ENCODE measurements at regions not wholly inside any gene's neighbourhood (a gene's known extent, or its start where the extent isn't known, plus 50 kb on each side); places are given as distances from the start of the nearest gene placed in this dataset.

DNA sequence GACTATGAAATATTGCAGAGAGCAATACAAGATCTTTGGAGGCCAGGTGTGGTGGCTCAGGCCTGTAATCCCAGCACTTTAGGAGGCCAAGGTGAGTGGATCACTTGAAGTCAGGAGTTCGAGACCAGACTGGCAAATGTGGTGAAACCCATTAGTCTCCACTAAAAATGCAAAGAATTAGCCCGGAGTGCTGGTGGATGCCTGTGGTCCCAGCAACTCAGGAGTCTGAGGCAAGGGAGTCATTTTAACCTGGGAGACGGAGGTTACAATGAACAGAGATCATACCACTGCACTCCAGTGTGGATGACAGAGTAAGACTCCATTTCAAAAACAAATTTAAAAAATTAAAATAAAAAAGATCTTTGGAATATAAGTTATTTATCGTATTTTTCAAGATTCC, 76.6 kb downstream of the PRKAB2 start:
- no peaks in the 10 kb centered on the region for H3K4me1 ChIP-seq (ENCODE audit: insufficient read depth, low read length)
- H3K9ac ChIP-seq (ENCODE audit: low read length), result no peak overlapping the region
- peaks cover 2% of the 10 kb centered on the region for H3K27me3 ChIP-seq (ENCODE audit: insufficient read depth, low read length)
- H3K79me2 ChIP-seq (ENCODE audit: insufficient read depth, low read length), result no peaks in the 10 kb centered on the region
- H3K36me3 Mint-ChIP-seq (ENCODE audit: low read depth, unreplicated experiment), result no peaks in the 10 kb centered on the region
- no peaks in the 10 kb centered on the region for H3K9me3 Mint-ChIP-seq (ENCODE audit: unreplicated experiment)
- no peak overlapping the region for H2AFZ ChIP-seq (ENCODE audit: low read depth, low read length)
- H3K9me3 ChIP-seq (ENCODE audit: insufficient read depth, low read depth, low read length), result no peaks in the 10 kb centered on the region
- no peak overlapping the region for H3K4me3 ChIP-seq (ENCODE audit: insufficient read depth, low read depth, low read length)
- H3K27ac ChIP-seq (ENCODE audit: low read depth, low read length), result no peak overlapping the region
- no peaks in the 10 kb centered on the region for H3K27me3 Mint-ChIP-seq (ENCODE audit: low read depth, unreplicated experiment)
- H3K4me3 Mint-ChIP-seq (ENCODE audit: unreplicated experiment), result no peak overlapping the region
- TF ChIP-seq, protein P1, sequence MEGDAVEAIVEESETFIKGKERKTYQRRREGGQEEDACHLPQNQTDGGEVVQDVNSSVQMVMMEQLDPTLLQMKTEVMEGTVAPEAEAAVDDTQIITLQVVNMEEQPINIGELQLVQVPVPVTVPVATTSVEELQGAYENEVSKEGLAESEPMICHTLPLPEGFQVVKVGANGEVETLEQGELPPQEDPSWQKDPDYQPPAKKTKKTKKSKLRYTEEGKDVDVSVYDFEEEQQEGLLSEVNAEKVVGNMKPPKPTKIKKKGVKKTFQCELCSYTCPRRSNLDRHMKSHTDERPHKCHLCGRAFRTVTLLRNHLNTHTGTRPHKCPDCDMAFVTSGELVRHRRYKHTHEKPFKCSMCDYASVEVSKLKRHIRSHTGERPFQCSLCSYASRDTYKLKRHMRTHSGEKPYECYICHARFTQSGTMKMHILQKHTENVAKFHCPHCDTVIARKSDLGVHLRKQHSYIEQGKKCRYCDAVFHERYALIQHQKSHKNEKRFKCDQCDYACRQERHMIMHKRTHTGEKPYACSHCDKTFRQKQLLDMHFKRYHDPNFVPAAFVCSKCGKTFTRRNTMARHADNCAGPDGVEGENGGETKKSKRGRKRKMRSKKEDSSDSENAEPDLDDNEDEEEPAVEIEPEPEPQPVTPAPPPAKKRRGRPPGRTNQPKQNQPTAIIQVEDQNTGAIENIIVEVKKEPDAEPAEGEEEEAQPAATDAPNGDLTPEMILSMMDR (IDR thresholded peaks at IDR 0.05; ENCODE audit: insufficient read depth, low read depth, low read length), result no peak
- TF ChIP-seq EZH2 (IDR thresholded peaks at IDR 0.05; ENCODE audit: insufficient read depth, low read length), result no peak
- no peaks in the 10 kb centered on the region for H3K36me3 ChIP-seq (ENCODE audit: insufficient read depth, low read length)
- H4K20me1 ChIP-seq (ENCODE audit: insufficient read depth, low read length), result no peaks in the 10 kb centered on the region
- no peak overlapping the region for H3K27ac Mint-ChIP-seq (ENCODE audit: unreplicated experiment)
- DNase-seq (ENCODE audit: low read depth), result no peak
- H3K4me1 Mint-ChIP-seq (ENCODE audit: low read depth, unreplicated experiment), result no peaks in the 10 kb centered on the region
- no peak for FAIRE-seq
- no peak overlapping the region for H3K4me2 ChIP-seq (ENCODE audit: low read length)

DNA sequence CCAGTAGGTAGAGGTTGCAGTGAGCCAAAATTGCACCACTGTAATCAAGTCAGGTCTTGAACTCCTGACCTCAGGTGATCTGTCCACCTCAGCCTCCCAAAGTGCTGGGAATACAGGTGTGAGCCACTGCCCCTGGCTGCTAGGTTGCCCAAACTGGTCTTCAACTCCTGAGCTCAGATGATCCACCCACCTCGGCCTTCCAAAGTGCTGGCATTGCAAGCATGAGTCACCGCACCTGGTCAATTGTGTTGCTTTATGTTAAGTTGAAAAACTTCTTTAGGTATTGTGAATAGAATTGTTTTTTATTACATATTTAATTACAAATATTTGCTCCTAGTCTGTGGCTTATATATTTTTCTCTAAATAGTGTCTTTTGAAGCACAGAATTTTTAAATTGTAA, 80.5 kb downstream of the PRKAB2 start:
- Histone ChIP-seq H4K20me1 (ENCODE audit: insufficient read depth, low read length) (no peaks in the 10 kb centered on the region), H3K4me3 (ENCODE audit: insufficient read depth, low read depth, low read length) (no peak overlapping the region), H2AFZ (ENCODE audit: low read depth, low read length) (no peak overlapping the region), H3K9ac (ENCODE audit: low read length) (no peak overlapping the region), H3K79me2 (ENCODE audit: insufficient read depth, low read length) (no peaks in the 10 kb centered on the region), H3K27ac (ENCODE audit: low read depth, low read length) (no peak overlapping the region), H3K9me3 (ENCODE audit: insufficient read depth, low read depth, low read length) (no peaks in the 10 kb centered on the region), H3K36me3 (ENCODE audit: insufficient read depth, low read length) (no peaks in the 10 kb centered on the region), H3K4me1 (ENCODE audit: insufficient read depth, low read length) (no peaks in the 10 kb centered on the region), H3K4me2 (ENCODE audit: low read length) (no peak overlapping the region), H3K27me3 (ENCODE audit: insufficient read depth, low read length) (peaks cover 2% of the 10 kb centered on the region)
- H3K27me3 Mint-ChIP-seq (ENCODE audit: low read depth, unreplicated experiment), result no peaks in the 10 kb centered on the region
- FAIRE-seq (no peak), DNase-seq (ENCODE audit: low read depth) (no peak)
- no peak overlapping the region for H3K4me3 Mint-ChIP-seq (ENCODE audit: unreplicated experiment)
- no peak overlapping the region for H3K27ac Mint-ChIP-seq (ENCODE audit: unreplicated experiment)
- H3K4me1 Mint-ChIP-seq (ENCODE audit: low read depth, unreplicated experiment), result no peaks in the 10 kb centered on the region
- TF ChIP-seq, protein P1 (IDR thresholded peaks at IDR 0.05; ENCODE audit: insufficient read depth, low read depth, low read length), result no peak
- TF ChIP-seq EZH2 (IDR thresholded peaks at IDR 0.05; ENCODE audit: insufficient read depth, low read length), result no peak
- no peaks in the 10 kb centered on the region for H3K36me3 Mint-ChIP-seq (ENCODE audit: low read depth, unreplicated experiment)
- no peaks in the 10 kb centered on the region for H3K9me3 Mint-ChIP-seq (ENCODE audit: unreplicated experiment)

DNA sequence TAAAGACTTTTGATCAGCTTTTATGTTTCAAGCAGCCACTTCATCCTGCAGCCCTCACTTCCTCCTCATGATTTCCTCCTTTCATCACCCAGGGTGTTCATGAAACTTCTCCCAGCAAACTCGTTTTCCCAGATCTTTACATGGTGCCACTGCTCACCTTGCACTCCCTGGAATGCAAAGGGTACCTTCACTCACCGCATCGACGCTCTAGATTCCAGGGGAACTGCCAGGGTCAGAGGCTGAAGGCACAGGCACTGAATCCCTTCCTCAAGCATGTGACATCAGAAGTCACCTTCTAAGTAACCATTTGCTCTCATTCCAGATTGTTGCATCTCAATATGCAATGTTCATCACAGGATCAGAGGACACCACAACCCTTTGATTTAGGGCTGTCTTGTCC, 82.8 kb downstream of the PRKAB2 start:
- DNase-seq (ENCODE audit: low read depth) (no peak), FAIRE-seq (no peak)
- Mint-ChIP-seq H3K27me3 (ENCODE audit: low read depth, unreplicated experiment) (no peaks in the 10 kb centered on the region), H3K36me3 (ENCODE audit: low read depth, unreplicated experiment) (no peaks in the 10 kb centered on the region), H3K4me1 (ENCODE audit: low read depth, unreplicated experiment) (no peaks in the 10 kb centered on the region), H3K9me3 (ENCODE audit: unreplicated experiment) (no peaks in the 10 kb centered on the region), H3K27ac (ENCODE audit: unreplicated experiment) (no peak overlapping the region), H3K4me3 (ENCODE audit: unreplicated experiment) (no peak overlapping the region)
- H3K36me3 ChIP-seq (ENCODE audit: insufficient read depth, low read length), result no peaks in the 10 kb centered on the region
- no peak overlapping the region for H3K4me2 ChIP-seq (ENCODE audit: low read length)
- H3K79me2 ChIP-seq (ENCODE audit: insufficient read depth, low read length), result no peaks in the 10 kb centered on the region
- peaks cover 2% of the 10 kb centered on the region for H3K27me3 ChIP-seq (ENCODE audit: insufficient read depth, low read length)
- H4K20me1 ChIP-seq (ENCODE audit: insufficient read depth, low read length), result no peaks in the 10 kb centered on the region
- no peak overlapping the region for H3K9ac ChIP-seq (ENCODE audit: low read length)
- H2AFZ ChIP-seq (ENCODE audit: low read depth, low read length), result no peak overlapping the region
- TF ChIP-seq EZH2 (IDR thresholded peaks at IDR 0.05; ENCODE audit: insufficient read depth, low read length), result no peak
- TF ChIP-seq, protein P1 (IDR thresholded peaks at IDR 0.05; ENCODE audit: insufficient read depth, low read depth, low read length), result no peak
- H3K27ac ChIP-seq (ENCODE audit: low read depth, low read length), result no peak overlapping the region
- H3K9me3 ChIP-seq (ENCODE audit: insufficient read depth, low read depth, low read length), result no peaks in the 10 kb centered on the region
- no peak overlapping the region for H3K4me3 ChIP-seq (ENCODE audit: insufficient read depth, low read depth, low read length)
- H3K4me1 ChIP-seq (ENCODE audit: insufficient read depth, low read length), result no peaks in the 10 kb centered on the region
